ENCODE measurements at regions not wholly inside any gene's neighbourhood (a gene's known extent, or its start where the extent isn't known, plus 50 kb on each side); places are given as distances from the start of the nearest gene placed in this dataset.

DNA sequence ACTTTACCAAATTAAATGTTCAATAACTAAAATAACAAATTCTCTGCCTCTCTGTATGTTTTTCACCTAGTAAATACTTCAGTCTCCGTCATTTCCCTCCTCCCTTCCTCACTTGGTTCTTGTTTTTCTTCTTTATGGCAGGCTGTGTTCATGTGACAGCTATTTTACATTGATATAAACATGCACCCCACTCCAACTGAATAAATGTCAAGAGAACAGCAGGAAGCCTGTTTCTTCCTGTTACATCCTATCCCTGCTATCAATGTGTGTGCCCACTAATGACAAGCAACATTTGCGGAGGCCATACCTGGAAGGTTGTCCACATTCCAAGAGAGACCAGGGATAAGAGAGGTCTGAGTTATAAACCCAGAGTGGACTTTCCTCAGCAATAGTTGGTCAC, 145.2 kb upstream of the MAST4 start:
- no peak overlapping the region for H3K27ac ChIP-seq (ENCODE audit: low read depth, low read length, poor library complexity, severe bottlenecking)
- H3K9me2 ChIP-seq (ENCODE audit: low read depth, low read length), result no peaks in the 10 kb centered on the region
- H3K79me2 ChIP-seq (ENCODE audit: insufficient read depth, low read length), result no peaks in the 10 kb centered on the region
- no peaks in the 10 kb centered on the region for H3K9me3 ChIP-seq (ENCODE audit: low read length)
- H2AFZ ChIP-seq (ENCODE audit: low read length), result no peak overlapping the region
- H4K20me1 ChIP-seq (ENCODE audit: insufficient read depth, low read length), result no peaks in the 10 kb centered on the region
- no peak overlapping the region for H3K9ac ChIP-seq (ENCODE audit: low read length)
- H3K4me1 ChIP-seq (ENCODE audit: insufficient read depth, low read length, severe bottlenecking), result no peaks in the 10 kb centered on the region
- no peak overlapping the region for H3K4me3 ChIP-seq (ENCODE audit: low read depth, low read length, poor library complexity, severe bottlenecking)
- H3K36me3 ChIP-seq (ENCODE audit: insufficient read depth, low read length), result no peaks in the 10 kb centered on the region
- no peaks in the 10 kb centered on the region for H3F3A ChIP-seq (ENCODE audit: insufficient read depth, low read length)
- no peak for TF ChIP-seq EZH2 (IDR thresholded peaks at IDR 0.05; ENCODE audit: borderline replicate concordance, low read length)
- TF ChIP-seq, protein P1, sequence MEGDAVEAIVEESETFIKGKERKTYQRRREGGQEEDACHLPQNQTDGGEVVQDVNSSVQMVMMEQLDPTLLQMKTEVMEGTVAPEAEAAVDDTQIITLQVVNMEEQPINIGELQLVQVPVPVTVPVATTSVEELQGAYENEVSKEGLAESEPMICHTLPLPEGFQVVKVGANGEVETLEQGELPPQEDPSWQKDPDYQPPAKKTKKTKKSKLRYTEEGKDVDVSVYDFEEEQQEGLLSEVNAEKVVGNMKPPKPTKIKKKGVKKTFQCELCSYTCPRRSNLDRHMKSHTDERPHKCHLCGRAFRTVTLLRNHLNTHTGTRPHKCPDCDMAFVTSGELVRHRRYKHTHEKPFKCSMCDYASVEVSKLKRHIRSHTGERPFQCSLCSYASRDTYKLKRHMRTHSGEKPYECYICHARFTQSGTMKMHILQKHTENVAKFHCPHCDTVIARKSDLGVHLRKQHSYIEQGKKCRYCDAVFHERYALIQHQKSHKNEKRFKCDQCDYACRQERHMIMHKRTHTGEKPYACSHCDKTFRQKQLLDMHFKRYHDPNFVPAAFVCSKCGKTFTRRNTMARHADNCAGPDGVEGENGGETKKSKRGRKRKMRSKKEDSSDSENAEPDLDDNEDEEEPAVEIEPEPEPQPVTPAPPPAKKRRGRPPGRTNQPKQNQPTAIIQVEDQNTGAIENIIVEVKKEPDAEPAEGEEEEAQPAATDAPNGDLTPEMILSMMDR (IDR thresholded peaks at IDR 0.05; ENCODE audit: low read length), result no peak
- no peaks in the 10 kb centered on the region for H3K27me3 ChIP-seq (ENCODE audit: insufficient read depth, low read length)
- H3K4me2 ChIP-seq (ENCODE audit: low read length), result no peak overlapping the region

DNA sequence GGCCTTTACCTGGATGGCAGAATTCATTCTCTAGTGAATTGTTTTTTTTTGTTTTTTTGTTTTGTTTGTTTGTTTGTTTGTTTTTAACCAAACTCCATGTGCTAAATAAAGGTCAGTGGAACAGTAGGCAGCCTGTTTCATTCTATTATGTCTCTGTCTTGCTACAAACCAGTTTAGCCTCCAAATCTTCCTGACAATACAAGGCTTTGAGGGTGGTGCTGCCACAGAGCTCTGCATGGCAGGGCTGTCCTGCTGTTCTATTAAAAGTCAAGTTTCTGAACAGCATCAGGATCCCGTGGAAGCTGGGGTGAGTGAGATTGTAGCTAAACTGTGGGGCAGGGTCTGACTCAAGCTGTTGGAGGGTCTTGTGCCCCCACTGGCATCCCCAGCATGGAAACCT, 144.1 kb upstream of the MAST4 start:
- Histone ChIP-seq H3K9me3 (ENCODE audit: low read length) (no peaks in the 10 kb centered on the region), H3K4me1 (ENCODE audit: insufficient read depth, low read length, severe bottlenecking) (no peaks in the 10 kb centered on the region), H3K9me2 (ENCODE audit: low read depth, low read length) (no peaks in the 10 kb centered on the region), H3K4me2 (ENCODE audit: low read length) (no peak overlapping the region), H2AFZ (ENCODE audit: low read length) (no peak overlapping the region), H3K79me2 (ENCODE audit: insufficient read depth, low read length) (no peaks in the 10 kb centered on the region), H3K27me3 (ENCODE audit: insufficient read depth, low read length) (no peaks in the 10 kb centered on the region), H3K36me3 (ENCODE audit: insufficient read depth, low read length) (no peaks in the 10 kb centered on the region), H4K20me1 (ENCODE audit: insufficient read depth, low read length) (no peaks in the 10 kb centered on the region), H3K9ac (ENCODE audit: low read length) (no peak overlapping the region), H3K4me3 (ENCODE audit: low read depth, low read length, poor library complexity, severe bottlenecking) (no peak overlapping the region), H3F3A (ENCODE audit: insufficient read depth, low read length) (no peaks in the 10 kb centered on the region), H3K27ac (ENCODE audit: low read depth, low read length, poor library complexity, severe bottlenecking) (no peak overlapping the region)
- TF ChIP-seq, protein P1 (IDR thresholded peaks at IDR 0.05; ENCODE audit: low read length), result no peak

DNA sequence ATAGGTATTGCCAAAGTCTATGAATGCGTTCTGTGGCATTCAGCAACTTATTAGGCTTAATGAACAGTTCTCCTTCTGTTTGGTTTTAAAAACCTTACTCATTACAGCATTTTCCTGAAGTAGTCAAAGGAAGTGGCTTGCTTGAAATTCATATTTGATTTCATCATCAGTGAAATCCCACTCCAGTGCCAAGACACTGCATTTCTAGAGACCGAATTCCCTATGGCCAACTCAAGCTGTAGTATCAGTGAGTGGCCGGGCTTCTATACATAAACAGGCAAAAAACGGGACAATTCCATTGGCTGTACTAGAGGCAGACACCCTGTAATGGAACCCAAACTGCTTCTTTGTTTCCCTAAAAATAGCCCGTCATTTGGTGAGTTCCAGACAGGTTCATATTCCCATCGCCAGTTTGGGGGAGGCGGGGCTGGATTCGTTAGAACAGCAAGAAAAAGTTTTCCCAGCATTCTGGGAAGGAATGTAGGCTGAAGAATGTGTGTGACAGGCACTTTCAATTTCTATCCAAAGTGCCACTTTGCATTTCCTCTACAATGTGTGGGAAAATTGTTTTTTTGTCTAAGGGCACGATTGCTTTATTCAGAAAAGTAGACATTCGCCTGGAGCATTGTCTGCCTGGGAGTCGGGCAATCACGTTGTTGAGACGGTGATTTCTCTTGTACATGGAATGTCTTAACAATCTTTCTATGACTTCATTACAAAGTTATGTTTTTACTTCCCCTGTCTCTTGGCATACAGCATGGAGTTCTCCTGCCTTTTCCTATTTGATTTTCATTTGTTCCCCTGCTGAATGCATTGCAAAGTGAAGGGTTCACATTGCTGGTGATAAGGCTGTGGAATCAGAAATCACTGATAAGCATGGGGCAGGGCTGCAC, 141.8 kb upstream of the MAST4 start:
- no peak overlapping the region for H3K9ac ChIP-seq (ENCODE audit: low read length)
- H3K79me2 ChIP-seq (ENCODE audit: insufficient read depth, low read length), result no peaks in the 10 kb centered on the region
- H3K9me3 ChIP-seq (ENCODE audit: low read length), result no peaks in the 10 kb centered on the region
- no peaks in the 10 kb centered on the region for H3K36me3 ChIP-seq (ENCODE audit: insufficient read depth, low read length)
- no peak overlapping the region for H3K4me3 ChIP-seq (ENCODE audit: low read depth, low read length, poor library complexity, severe bottlenecking)
- H3F3A ChIP-seq (ENCODE audit: insufficient read depth, low read length), result no peaks in the 10 kb centered on the region
- no peaks in the 10 kb centered on the region for H3K9me2 ChIP-seq (ENCODE audit: low read depth, low read length)
- no peaks in the 10 kb centered on the region for H3K27me3 ChIP-seq (ENCODE audit: insufficient read depth, low read length)
- H3K4me1 ChIP-seq (ENCODE audit: insufficient read depth, low read length, severe bottlenecking), result no peaks in the 10 kb centered on the region
- H3K4me2 ChIP-seq (ENCODE audit: low read length), result no peak overlapping the region
- no peaks in the 10 kb centered on the region for H4K20me1 ChIP-seq (ENCODE audit: insufficient read depth, low read length)
- no peak overlapping the region for H2AFZ ChIP-seq (ENCODE audit: low read length)
- TF ChIP-seq EZH2 (IDR thresholded peaks at IDR 0.05; ENCODE audit: borderline replicate concordance, low read length), result no peak
- TF ChIP-seq, protein P1 (IDR thresholded peaks at IDR 0.05; ENCODE audit: low read length), result no peak
- H3K27ac ChIP-seq (ENCODE audit: low read depth, low read length, poor library complexity, severe bottlenecking), result no peak overlapping the region
